ENCODE measurements at regions not wholly inside any gene's neighbourhood (a gene's known extent, or its start where the extent isn't known, plus 50 kb on each side); places are given as distances from the start of the nearest gene placed in this dataset.

GRCh38 chr6:11425876-11426275, 111.7 kb upstream of the TMEM170B start:
- DNase-seq: no peak

GRCh38 chr6:11425431-11425871, 112.1 kb upstream of the TMEM170B start:
- DNase-seq: no peak

- no peak for DNase-seq
These were observed 113.0 kb upstream of the TMEM170B start for GRCh38 chr6:11424395-11425034.

- no peak for DNase-seq
These were observed 113.9 kb upstream of the TMEM170B start for GRCh38 chr6:11423667-11424066.

GRCh38 chr6:11423072-11423471, 114.5 kb upstream of the TMEM170B start:
- DNase-seq: no peak

- no peak for DNase-seq
These were observed 117.6 kb upstream of the TMEM170B start for GRCh38 chr6:11419763-11420453.

GRCh38 chr6:11418290-11418905, 119.2 kb upstream of the TMEM170B start:
- DNase-seq: no peak

- peak in 1 of 2 donors; percentile 20 for DNase-seq
These were observed 120.5 kb upstream of the TMEM170B start for GRCh38 chr6:11416936-11417576.

- DNase-seq: peak in 1 of 2 donors; percentile 15
These were observed 121.2 kb upstream of the TMEM170B start for GRCh38 chr6:11416099-11416935.

- no peak for DNase-seq
These were observed 122.0 kb upstream of the TMEM170B start for GRCh38 chr6:11415557-11415956.

- peak; percentile 35 to 40 for DNase-seq
These were observed 123.2 kb upstream of the TMEM170B start for GRCh38 chr6:11414176-11414963.

GRCh38 chr6:11413728-11414127, 123.8 kb upstream of the TMEM170B start:
- no peak for DNase-seq

- DNase-seq: no peak
These were observed 124.3 kb upstream of the TMEM170B start for GRCh38 chr6:11413117-11413687.

GRCh38 chr6:11412616-11413015, 124.9 kb upstream of the TMEM170B start:
- no peak for DNase-seq

GRCh38 chr6:11412011-11412424, 125.5 kb upstream of the TMEM170B start:
- DNase-seq: no peak

GRCh38 chr6:11411593-11411992, 126.0 kb upstream of the TMEM170B start:
- DNase-seq: no peak

- DNase-seq: no peak
These were observed 126.8 kb upstream of the TMEM170B start for GRCh38 chr6:11410539-11411307.

GRCh38 chr6:11409371-11409770, 128.2 kb upstream of the TMEM170B start:
- no peak for DNase-seq

- no peak for DNase-seq
These were observed 130.1 kb upstream of the TMEM170B start for GRCh38 chr6:11407414-11407813.

- DNase-seq: no peak
These were observed 132.7 kb upstream of the TMEM170B start for GRCh38 chr6:11404838-11405237.

- no peak for DNase-seq
These were observed 133.5 kb upstream of the TMEM170B start for GRCh38 chr6:11404081-11404480.

Measured in activated CD4-positive, alpha-beta T cell treated with anti-CD3 and anti-CD28 coated beads for 4 hours (primary cell).